ENCODE measurements at regions not wholly inside any gene's neighbourhood (a gene's known extent, or its start where the extent isn't known, plus 50 kb on each side); places are given as distances from the start of the nearest gene placed in this dataset.
"Not testable (repeated sequence)": the region's sequence is repeated elsewhere in the genome, so short reads cannot be mapped to it uniquely, and the experiment has no call there.

DNA sequence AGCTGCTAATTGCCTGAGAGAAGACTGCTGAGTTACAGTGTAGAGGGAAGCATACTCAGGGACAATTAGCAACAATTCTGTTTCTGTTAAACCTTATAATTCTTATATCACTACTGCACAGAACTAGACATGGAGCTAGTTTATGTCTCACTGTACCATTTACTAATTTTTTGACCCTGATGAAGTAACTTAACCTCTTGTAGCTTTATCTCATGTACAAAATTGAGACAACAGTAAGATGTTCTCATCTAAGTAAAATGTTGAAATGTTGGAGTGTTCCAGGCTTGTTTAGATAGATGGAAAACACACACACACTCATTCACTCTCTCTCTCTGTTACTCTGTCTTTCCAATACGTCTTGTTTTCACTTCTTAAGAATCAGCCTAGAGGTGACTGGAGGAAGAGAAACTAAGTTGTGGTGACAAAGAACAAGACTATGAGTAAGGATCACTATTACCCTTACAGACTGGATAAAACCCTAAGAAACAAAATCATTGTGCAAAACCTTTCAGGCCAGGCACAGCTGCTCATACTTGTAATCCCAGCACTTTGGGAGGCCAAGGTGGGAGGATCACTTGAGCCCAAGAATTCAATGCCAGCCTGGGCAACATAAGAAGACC, 107.8 kb downstream of the FAM72C start:
- not testable (repeated sequence) for TF ChIP-seq POLR2A (IDR thresholded peaks at IDR 0.05; ENCODE audit: control extremely low read depth in 1 of 2, low read depth in 2 of 2, low read length in 2 of 2); POLR2AphosphoS5 (IDR thresholded peaks at IDR 0.05; ENCODE audit: low read depth, low read length); RBBP5 (IDR thresholded peaks at IDR 0.05; ENCODE audit: borderline replicate concordance, low read depth, low read length); ZNF274 (IDR thresholded peaks at IDR 0.05; ENCODE audit: borderline replicate concordance, extremely low read depth, low read length); EP300 (IDR thresholded peaks at IDR 0.05; ENCODE audit: borderline replicate concordance in 1 of 2, low read depth in 2 of 2, low read length in 2 of 2); CHD2 (IDR thresholded peaks at IDR 0.05; ENCODE audit: low read length); GABPA (IDR thresholded peaks at IDR 0.05; ENCODE audit: borderline replicate concordance, insufficient read depth, low read length)
- TF ChIP-seq, protein P1, sequence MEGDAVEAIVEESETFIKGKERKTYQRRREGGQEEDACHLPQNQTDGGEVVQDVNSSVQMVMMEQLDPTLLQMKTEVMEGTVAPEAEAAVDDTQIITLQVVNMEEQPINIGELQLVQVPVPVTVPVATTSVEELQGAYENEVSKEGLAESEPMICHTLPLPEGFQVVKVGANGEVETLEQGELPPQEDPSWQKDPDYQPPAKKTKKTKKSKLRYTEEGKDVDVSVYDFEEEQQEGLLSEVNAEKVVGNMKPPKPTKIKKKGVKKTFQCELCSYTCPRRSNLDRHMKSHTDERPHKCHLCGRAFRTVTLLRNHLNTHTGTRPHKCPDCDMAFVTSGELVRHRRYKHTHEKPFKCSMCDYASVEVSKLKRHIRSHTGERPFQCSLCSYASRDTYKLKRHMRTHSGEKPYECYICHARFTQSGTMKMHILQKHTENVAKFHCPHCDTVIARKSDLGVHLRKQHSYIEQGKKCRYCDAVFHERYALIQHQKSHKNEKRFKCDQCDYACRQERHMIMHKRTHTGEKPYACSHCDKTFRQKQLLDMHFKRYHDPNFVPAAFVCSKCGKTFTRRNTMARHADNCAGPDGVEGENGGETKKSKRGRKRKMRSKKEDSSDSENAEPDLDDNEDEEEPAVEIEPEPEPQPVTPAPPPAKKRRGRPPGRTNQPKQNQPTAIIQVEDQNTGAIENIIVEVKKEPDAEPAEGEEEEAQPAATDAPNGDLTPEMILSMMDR (IDR thresholded peaks at IDR 0.05; ENCODE audit: control extremely low read depth in 1 of 3, insufficient read depth in 1 of 3, low read depth in 1 of 3, low read length in 3 of 3): not testable (repeated sequence)
- TF ChIP-seq, protein P2, sequence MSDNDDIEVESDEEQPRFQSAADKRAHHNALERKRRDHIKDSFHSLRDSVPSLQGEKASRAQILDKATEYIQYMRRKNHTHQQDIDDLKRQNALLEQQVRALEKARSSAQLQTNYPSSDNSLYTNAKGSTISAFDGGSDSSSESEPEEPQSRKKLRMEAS (IDR thresholded peaks at IDR 0.05): not testable (repeated sequence)
